HAP-1 (cell line): ENCODE measurements at regions not wholly inside any gene's neighbourhood (a gene's known extent, or its start where the extent isn't known, plus 50 kb on each side); places are given as distances from the start of the nearest gene placed in this dataset.

Experiments
- DNase-seq, 2 experiments: peaks; one replicate each; pipeline ENCODE4 v3.0.0-alpha.2; 2016 to 2020; ENCODE audit warnings: low spot score in 2 of 2
- H3K27me3 ChIP-seq: fragments of 250-450 bp; sonication (Bioruptor Pico); 2 replicates; pipeline ENCODE4 v1.5.1; 2020; ENCODE audit warnings: low read depth, mild to moderate bottlenecking, moderate library complexity
- H3K36me3 ChIP-seq: fragments of 250-450 bp; sonication (Bioruptor Pico); replicated peaks from 2 replicates; pipeline ENCODE4 v1.5.1; 2020; ENCODE audit warnings: mild to moderate bottlenecking
- H3K4me1 ChIP-seq: fragments of 250-450 bp; sonication (Bioruptor Pico); 2 replicates; pipeline ENCODE4 v1.5.1; 2020; ENCODE audit warnings: mild to moderate bottlenecking
- H3K4me3 ChIP-seq: fragments of 250-450 bp; sonication (Bioruptor Pico); 2 replicates; pipeline ENCODE4 v1.5.1; 2020; ENCODE audit warnings: mild to moderate bottlenecking, moderate library complexity
- H3K9me3 ChIP-seq: fragments of 250-450 bp; sonication (Bioruptor Pico); 2 replicates; pipeline ENCODE4 v1.5.1; 2020; ENCODE audit warnings: mild to moderate bottlenecking, moderate library complexity
- in situ Hi-C: fragments of 300-500 bp; cut with MboI; formaldehyde crosslinking; loops from 3 replicates; pipeline ENCODE4 v1.14.3; 2020; ENCODE audit warnings: low sequenced_read_pairs, inconsistent platforms, mixed read lengths

DNA sequence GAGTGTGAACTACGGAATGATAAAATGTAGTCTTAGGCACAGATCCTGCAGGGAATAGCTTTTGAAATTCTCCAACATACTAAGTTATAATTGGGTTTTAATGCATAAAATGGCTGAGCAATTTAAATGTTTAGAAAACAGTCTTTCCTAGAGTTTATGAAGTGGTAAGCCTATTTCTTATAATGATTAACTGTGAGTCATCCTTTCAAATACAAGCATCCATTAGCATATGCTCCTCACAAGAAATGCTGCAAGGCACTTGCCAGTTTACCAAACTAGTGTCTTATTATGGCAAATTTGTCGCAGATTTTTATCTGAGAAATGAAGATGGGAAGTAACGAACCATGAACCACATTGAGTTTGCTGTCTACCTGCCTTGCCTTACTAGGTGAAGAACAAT, 101.3 kb upstream of the ESRRG start:
- in situ Hi-C loops = no loop called here
- Histone ChIP-seq H3K9me3 (no peaks in the 10 kb centered on the region), H3K4me1 (peaks cover 6% of the 10 kb centered on the region), H3K27me3 (no peaks in the 10 kb centered on the region), H3K36me3 (no peaks in the 10 kb centered on the region), H3K4me3 (no peak overlapping the region)
- no peak for DNase-seq

GRCh38 chr1:216823731-216824130, 100.5 kb upstream of the ESRRG start:
- Histone ChIP-seq H3K9me3 (no peaks in the 10 kb centered on the region), H3K4me1 (peaks cover 12% of the 10 kb centered on the region), H3K27me3 (no peaks in the 10 kb centered on the region), H3K36me3 (no peaks in the 10 kb centered on the region), H3K4me3 (no peak overlapping the region)
- in situ Hi-C loops = no loop called here
- DNase-seq = no peak

GRCh38 chr1:216822480-216822879, 99.3 kb upstream of the ESRRG start:
- Histone ChIP-seq H3K36me3 (no peaks in the 10 kb centered on the region), H3K9me3 (no peaks in the 10 kb centered on the region), H3K4me1 (peaks cover 20% of the 10 kb centered on the region), H3K27me3 (no peaks in the 10 kb centered on the region), H3K4me3 (no peak overlapping the region)
- in situ Hi-C loops = no loop called here
- DNase-seq = no peak

- H3K9me3 ChIP-seq = no peaks in the 10 kb centered on the region
- in situ Hi-C loops = no loop called here
Observed at GRCh38 chr1:216820345-216820744, 97.1 kb upstream of the ESRRG start.

DNA sequence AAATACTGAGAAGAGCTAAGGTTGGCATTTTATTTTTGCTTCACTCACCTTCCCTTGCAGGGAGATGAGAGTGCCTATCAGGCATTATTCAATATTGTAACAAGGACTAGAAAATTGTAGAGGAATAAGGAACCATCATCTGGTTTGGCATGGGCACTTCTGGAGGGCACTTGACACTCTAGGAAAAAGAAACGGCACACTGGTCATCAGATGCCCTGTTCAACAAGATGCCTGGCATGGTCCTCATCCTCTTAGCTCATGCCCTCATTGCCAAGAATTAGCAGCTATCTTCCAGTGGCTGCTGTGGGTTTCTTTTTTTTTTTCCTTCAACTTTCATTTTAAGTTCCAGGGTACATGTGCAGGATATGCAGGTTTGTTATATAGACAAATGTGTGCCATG, 95.1 kb upstream of the ESRRG start:
- DNase-seq = no peak
- in situ Hi-C loops = no loop called here
- no peaks in the 10 kb centered on the region for H3K36me3 ChIP-seq
- H3K9me3 ChIP-seq = no peaks in the 10 kb centered on the region
- H3K27me3 ChIP-seq = no peaks in the 10 kb centered on the region
- no peak overlapping the region for H3K4me3 ChIP-seq
- peaks cover 26% of the 10 kb centered on the region for H3K4me1 ChIP-seq

More at GRCh38 chr1:216820345-216820744, 97.1 kb upstream of the ESRRG start:
- Histone ChIP-seq H3K27me3 (no peaks in the 10 kb centered on the region), H3K4me3 (no peak overlapping the region), H3K4me1 (peaks cover 26% of the 10 kb centered on the region), H3K36me3 (no peaks in the 10 kb centered on the region)
- no peak for DNase-seq

DNA sequence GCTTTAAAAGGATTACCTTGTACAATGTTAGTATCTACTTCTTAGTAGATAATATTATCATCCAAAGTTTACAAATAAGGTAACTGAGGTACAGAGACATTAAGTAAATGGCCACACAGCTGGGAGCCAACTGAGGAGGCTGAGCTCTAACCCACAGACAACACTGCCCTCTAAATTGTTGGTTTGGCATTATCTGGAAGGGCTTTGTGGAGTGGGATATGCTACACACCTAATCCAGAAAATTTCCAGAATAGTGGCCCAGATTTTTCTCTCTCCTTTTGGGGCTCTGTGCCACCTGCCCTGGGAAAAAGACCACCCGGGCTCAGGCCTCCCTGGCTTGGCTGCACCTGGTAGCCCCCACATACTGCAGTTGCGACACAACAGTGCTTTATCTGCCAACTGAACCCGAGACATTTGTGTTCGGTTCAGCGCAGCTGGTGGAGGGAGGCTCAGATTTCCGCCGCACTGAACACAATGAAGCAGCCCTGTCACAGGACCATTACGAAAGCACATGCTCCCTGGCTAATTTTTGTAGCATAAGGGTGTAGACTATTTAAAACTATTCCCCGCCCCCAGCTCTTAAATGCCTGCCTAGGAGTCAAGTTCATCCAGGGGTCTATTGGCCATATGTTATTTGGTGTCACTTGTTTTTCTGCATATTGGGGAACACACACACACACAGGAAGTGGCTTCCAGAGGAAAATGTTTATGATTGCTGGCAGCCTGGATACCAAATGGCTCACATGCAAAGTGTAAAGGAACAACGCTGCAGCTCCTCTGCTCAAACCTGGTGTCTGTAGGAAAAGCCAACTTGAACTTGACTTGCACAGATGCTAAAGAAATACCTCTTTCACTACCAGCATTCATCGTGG, 92.3 kb upstream of the ESRRG start:
- H3K4me1 ChIP-seq = peaks cover 26% of the 10 kb centered on the region
- H3K36me3 ChIP-seq = no peaks in the 10 kb centered on the region
- no peaks in the 10 kb centered on the region for H3K9me3 ChIP-seq
- H3K4me3 ChIP-seq = no peak overlapping the region
- DNase-seq = no peak
- H3K27me3 ChIP-seq = no peaks in the 10 kb centered on the region
- in situ Hi-C loops = no loop called here

DNA sequence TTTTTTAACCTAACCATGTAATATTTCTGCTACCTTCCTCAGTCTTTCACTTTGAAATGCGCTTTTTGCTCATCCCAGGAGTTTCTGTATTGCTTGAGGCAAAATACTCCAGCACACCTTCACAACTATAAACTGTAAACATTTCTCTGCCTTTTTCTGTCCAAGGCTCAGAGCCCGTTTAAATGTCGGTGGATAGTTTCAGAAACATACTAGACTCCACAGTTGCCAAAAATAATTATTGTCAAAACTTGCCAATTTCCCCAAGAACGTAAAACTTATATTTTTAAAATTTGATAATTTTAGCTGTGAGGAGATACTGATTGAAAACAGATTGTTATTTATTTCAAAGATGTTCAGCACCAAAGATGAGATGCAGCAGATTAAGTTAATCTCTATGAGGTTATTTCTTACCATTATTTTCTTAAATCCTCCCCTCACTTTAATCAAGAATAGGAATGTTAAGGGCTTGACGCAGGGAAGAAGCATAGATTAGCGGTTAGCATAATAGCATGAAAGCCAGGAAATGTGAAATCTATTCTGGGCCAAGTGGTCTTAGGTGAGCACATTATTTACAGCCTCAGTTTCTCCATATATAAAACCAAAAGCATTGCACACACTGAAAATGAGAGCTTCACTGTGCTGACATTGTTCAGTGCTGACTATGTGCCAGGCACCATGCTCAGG, 91.5 kb upstream of the ESRRG start:
- H3K4me3 ChIP-seq = no peak overlapping the region
- no peaks in the 10 kb centered on the region for H3K36me3 ChIP-seq
- H3K9me3 ChIP-seq = no peaks in the 10 kb centered on the region
- in situ Hi-C loops = no loop called here
- DNase-seq = no peak
- peaks cover 22% of the 10 kb centered on the region for H3K4me1 ChIP-seq
- H3K27me3 ChIP-seq = no peaks in the 10 kb centered on the region

DNA sequence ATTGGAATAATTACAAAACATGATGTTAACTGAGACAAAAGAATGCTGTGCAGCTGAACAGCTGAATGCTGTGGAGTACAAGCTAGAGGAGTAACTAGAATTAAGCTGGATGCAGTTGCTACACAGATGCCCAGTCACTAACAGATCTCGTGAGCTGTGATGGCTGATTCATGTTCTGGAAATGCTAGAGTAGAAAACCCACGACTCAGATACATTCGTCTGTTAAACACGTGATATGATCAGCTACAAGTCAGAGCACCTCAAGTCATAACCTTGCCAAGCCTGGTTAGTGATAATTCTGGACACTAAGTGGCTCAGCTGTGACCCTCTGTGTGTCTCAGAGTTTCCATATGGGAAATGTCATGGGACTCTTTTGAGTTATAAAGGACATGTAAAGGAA, 89.7 kb upstream of the ESRRG start:
- Histone ChIP-seq H3K4me3 (no peak overlapping the region), H3K27me3 (no peaks in the 10 kb centered on the region), H3K9me3 (no peaks in the 10 kb centered on the region), H3K4me1 (peaks cover 11% of the 10 kb centered on the region), H3K36me3 (no peaks in the 10 kb centered on the region)
- in situ Hi-C loops = no loop called here
- DNase-seq = no peak

GRCh38 chr1:216809649-216810048, 86.4 kb upstream of the ESRRG start:
- in situ Hi-C loops = no loop called here
- H3K9me3 ChIP-seq = no peaks in the 10 kb centered on the region
- H3K36me3 ChIP-seq = no peaks in the 10 kb centered on the region
- H3K4me1 ChIP-seq = peaks cover 23% of the 10 kb centered on the region
- H3K27me3 ChIP-seq = no peaks in the 10 kb centered on the region
- no peak for DNase-seq
- no peak overlapping the region for H3K4me3 ChIP-seq

DNA sequence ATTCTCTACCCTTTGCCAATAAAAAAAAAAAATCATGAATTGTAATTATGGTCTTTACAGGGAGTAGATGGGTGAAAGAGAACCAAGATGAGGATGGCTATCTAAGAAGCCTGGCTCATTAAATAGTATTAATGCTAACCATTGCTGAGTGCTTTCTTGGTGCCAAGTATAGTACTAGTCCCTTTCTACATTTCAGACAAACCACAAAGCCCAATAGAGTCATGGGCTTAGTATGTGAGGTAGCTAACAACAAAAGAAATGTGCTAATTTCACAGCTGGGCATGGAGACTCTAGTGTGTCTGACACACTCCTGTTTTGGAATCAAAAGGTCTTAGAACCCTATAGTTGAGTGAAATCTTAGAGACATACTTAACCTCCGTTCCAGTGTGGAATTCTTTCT, 84.5 kb upstream of the ESRRG start:
- no peaks in the 10 kb centered on the region for H3K9me3 ChIP-seq
- in situ Hi-C loops = no loop called here
- H3K27me3 ChIP-seq = no peaks in the 10 kb centered on the region
- H3K4me1 ChIP-seq = peaks cover 27% of the 10 kb centered on the region
- no peak for DNase-seq
- no peak overlapping the region for H3K4me3 ChIP-seq
- no peaks in the 10 kb centered on the region for H3K36me3 ChIP-seq

- Histone ChIP-seq H3K4me3 (no peak overlapping the region), H3K27me3 (no peaks in the 10 kb centered on the region), H3K9me3 (no peaks in the 10 kb centered on the region), H3K36me3 (no peaks in the 10 kb centered on the region), H3K4me1 (peaks cover 27% of the 10 kb centered on the region)
- in situ Hi-C loops = no loop called here
- DNase-seq = no peak
Observed at GRCh38 chr1:216805953-216806352, 82.7 kb upstream of the ESRRG start.

DNA sequence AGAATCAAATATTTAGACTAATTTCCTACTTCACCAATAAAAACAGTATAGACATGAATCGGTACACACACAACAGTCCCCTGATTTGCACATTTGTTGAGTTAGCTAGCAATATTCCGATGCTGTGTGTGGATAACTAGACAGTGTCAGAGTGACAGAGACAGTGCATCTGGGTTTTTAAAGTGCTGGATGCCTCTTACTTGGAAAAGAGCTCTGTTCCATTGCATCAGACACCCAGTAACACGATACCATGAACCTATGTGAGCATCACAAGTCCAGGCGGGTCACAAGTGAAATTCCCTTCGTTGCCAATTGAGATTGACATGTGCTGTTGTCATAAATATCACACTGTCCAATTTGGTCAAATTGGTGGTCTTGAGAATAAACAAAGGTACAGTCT, 82.0 kb upstream of the ESRRG start:
- Histone ChIP-seq H3K4me1 (peaks cover 27% of the 10 kb centered on the region), H3K4me3 (no peak overlapping the region), H3K36me3 (no peaks in the 10 kb centered on the region), H3K27me3 (no peaks in the 10 kb centered on the region), H3K9me3 (no peaks in the 10 kb centered on the region)
- in situ Hi-C loops = no loop called here
- no peak for DNase-seq

GRCh38 chr1:216804111-216804510, 80.9 kb upstream of the ESRRG start:
- Histone ChIP-seq H3K4me1 (peaks cover 27% of the 10 kb centered on the region), H3K36me3 (no peaks in the 10 kb centered on the region), H3K27me3 (no peaks in the 10 kb centered on the region), H3K4me3 (no peak overlapping the region), H3K9me3 (no peaks in the 10 kb centered on the region)
- no peak for DNase-seq
- in situ Hi-C loops = no loop called here

DNA sequence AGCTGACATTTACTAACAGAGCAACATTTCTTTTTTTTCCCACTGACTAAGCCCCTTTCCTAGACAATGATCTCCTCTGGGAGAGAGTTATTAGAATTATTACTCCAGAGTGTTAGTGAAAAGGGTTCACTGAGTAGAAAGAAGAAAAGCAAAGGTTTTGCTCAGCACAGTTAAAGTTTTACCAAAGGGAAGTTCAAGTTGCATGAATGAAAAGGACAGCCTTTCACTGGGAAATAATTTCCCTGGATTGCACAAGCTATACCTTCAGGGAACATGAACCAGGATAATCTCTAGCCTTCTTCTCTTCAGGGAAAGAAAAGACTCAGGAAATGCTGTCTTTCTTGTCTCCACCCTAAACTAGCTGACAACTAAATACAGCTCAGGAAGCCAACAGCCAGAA, 71.4 kb upstream of the ESRRG start:
- Histone ChIP-seq H3K27me3 (no peaks in the 10 kb centered on the region), H3K9me3 (no peaks in the 10 kb centered on the region), H3K4me1 (no peaks in the 10 kb centered on the region), H3K36me3 (no peaks in the 10 kb centered on the region), H3K4me3 (no peak overlapping the region)
- DNase-seq = no peak
- in situ Hi-C loops = no loop called here
